NCI-H187 (cell line): ENCODE measurements at regions not wholly inside any gene's neighbourhood (a gene's known extent, or its start where the extent isn't known, plus 50 kb on each side); places are given as distances from the start of the nearest gene placed in this dataset.
"Not testable (repeated sequence)": the region's sequence is repeated elsewhere in the genome, so short reads cannot be mapped to it uniquely, and the experiment has no call there.

Source experiments
- DNase-seq, 2 experiments: peaks; one replicate each; lab custom pipeline; 2025; lab: John Stamatoyannopoulos, UW

DNA sequence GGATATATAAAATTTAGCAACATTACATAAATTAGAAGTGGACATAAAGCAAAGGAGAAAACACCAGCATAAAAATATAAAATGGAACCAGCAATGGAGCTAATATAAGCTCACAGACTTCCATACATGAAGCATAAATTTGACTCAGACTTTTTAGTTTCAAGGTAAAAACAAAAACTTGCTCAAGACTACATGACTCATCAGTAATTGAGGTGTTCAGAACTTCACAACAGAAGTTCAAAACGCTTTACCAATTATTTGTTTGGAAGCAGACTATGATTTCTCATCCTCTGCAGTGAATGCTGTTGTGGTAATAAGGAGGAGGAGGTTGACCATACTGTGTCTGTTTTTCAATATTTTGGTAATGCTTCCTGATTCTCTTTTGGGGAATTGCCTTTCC is 192.0 kb upstream of the MEIS1 start:
- DNase-seq, result not testable (repeated sequence)

GRCh38 chr2:66242099-66242789 is 192.7 kb upstream of the MEIS1 start:
- DNase-seq, result no peak

GRCh38 chr2:66240286-66240685 is 194.6 kb upstream of the MEIS1 start:
- DNase-seq, result no peak

DNA sequence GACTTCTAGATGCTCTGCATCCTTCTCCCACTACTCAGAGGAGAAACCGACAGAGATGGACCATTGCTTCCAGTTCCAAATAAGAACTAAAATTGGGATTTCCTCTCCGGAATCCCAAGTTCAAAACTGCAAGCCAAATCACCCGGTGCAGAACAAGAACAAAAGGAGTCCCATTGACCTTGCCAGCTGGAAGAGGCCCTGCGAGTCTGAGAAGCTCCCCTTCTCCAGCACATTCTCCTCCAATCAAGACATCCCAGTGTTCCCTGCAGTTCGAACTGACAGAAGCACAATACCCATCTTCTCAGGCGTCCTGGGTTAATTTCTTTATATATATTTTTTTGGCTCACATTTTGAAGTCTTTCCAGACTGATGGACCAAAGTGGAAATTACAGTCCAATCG is 195.3 kb upstream of the MEIS1 start:
- no peak for DNase-seq

DNA sequence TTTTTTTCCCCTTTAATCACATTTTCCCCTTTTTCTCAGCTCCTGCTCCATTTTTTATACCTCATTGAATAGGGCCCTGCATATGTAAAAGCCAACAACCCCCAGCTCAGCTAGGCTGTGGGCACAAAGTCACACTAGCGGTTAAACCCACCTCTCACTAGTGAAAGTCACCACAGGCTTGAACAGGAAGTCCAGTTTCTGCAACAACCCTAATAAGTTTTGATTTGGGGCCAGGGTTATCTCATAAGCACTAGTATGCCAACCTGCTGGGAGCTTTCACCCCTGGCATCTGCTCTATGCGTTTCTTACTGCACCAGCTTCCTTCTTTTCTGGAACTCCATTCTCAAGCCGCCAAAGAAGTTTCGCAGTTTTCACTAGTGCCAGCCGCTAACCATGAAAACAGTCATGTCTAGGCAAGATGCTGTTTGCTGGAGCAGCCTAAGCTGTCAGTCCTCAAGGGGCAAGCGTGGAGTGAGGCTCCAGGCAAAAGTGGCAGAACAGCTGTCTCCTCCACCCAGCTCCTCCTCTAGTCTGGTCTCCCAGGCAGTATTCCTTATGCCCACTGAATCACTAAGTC is 197.0 kb upstream of the MEIS1 start:
- DNase-seq, result no peak

GRCh38 chr2:66236816-66237802 is 197.8 kb upstream of the MEIS1 start:
- DNase-seq, result no peak

DNA sequence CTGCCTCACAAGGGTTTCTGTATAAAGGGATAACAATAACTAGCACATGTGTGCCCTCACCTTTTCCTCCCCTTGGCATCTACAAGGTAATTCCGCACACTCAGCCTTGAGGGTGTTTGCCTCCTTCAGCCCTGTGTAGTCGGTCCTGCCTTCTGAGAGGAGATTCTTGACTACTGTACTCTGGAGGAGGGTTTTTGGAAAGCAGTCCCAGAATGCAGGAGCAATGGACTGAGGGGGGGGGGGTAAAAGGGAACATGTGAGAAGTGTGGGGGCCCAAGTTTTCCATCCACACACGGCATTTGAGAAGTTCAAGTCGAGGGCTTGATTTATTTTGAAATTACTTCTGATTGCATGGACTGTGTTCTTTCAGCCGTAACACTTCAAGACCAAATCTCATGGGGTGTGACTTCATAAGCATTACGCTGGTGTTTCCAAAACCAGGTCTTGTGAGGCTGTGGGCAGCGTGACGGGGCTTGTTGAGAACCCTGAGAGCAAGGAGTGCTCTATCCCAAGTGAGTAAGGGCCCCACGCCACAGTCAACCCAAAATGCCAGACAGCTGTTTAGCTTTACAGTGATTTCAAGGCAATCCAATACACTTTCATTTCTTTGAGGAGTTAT is 198.7 kb upstream of the MEIS1 start:
- DNase-seq, result peak; percentile 46 to 63

DNA sequence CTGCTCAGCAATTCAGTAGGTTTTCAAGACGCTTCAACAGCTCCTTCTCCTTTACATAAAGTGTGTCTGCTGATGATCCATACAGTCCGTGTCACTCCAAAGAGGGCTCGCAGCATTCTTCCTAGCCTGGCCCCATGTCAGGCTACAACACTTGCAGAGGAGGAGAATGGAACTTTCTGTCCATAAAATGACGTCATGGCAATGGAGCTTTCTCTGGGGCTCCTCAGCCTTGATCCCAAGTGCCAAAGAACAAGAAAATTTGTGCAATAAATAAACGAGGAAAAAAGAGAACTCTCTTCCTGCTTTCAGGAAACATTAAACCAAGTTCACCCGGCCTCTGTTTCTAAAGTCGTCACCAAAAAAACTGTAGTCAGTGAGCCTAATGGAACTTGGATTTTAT is 199.5 kb upstream of the MEIS1 start:
- DNase-seq, result no peak

DNA sequence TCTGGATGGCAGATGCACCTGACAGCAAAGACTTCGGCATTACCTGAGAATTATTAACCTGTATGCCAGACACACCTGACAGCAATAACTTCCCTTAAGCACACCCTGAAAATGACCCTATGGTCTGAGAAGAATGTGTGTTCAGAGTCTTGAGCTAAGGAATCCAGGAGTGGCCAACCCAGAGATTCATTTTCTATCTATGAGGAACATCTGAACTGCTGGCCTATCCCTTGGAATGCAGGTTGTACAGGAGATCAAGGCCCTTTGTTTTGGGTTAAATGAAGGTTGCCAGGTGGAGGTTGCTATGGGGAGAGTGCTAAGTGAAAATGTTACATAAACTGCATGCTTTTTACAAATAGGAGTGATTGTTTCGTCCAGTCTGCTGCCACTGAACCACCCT is 200.9 kb upstream of the MEIS1 start:
- no peak for DNase-seq

- no peak for DNase-seq
Measured at GRCh38 chr2:66228128-66228547, 206.8 kb upstream of the MEIS1 start.

- DNase-seq, result no peak
Measured at GRCh38 chr2:66217039-66217585, 217.8 kb upstream of the MEIS1 start.

- no peak for DNase-seq
Measured at GRCh38 chr2:66212749-66213148, 222.2 kb upstream of the MEIS1 start.

- DNase-seq, result no peak
Measured at GRCh38 chr2:66202586-66202985, 232.3 kb upstream of the MEIS1 start.

DNA sequence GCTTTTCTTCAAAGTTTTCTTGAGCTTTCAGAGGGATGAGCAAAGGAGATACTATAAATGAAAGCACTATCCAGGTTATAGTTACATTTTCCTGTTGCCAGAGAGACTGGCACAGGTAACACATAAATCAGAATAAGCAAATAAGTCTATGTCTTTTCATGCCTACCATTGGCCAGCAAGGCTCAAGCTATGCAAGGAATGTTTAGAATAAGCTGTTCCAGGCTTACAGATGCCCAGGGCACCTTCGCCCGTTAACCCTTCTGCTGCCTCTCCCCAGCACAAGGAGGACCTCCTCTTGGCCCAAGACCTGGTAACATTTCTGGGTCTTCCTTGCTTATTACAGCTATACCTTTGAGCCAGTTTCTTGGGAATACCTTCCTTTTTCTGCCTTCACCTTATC is 233.7 kb upstream of the MEIS1 start:
- DNase-seq, result no peak

DNA sequence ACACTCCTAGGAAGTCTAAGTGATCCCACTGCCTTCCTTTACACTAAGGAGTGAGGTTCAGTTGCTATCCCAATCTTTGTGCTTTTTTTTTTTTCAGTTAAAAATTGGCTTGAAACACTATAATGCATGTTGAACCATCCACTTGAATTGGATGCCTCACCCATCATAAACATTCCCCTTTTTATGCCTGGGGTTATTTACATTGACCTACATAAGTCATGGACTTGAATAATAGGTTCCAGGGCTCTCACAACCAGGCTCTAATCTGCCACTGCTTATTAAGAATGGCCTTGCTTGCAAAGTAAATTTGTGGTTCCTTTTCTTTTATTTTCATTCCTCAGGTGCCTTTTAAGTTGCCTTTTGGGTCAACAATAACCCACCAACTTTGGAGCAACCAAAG is 236.1 kb upstream of the MEIS1 start:
- DNase-seq, result no peak

- no peak for DNase-seq
Measured at GRCh38 chr2:66192888-66193287, 242.0 kb upstream of the MEIS1 start.

- no peak for DNase-seq
Measured at GRCh38 chr2:66191311-66191710, 243.6 kb upstream of the MEIS1 start.

- no peak for DNase-seq
Measured at GRCh38 chr2:66189553-66189952, 245.4 kb upstream of the MEIS1 start.

DNA sequence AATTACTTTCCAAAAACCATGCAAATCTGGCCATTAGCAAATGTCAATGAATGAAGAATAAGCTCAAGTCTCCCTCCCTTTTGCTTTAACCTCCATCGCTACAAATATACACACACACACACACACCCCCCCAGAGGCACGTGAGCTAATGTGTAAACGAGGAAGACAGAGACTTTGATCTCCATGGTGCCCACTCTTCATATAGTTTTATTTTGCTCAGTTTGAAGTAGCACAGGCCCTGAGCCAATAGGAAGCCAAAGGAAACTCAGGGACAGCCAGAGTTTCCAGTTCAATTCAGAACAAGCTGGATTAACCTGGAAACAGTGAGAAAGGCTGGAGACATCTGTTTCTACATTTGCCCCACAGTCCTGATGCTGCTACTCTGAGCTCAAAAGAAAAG is 248.4 kb upstream of the MEIS1 start:
- no peak for DNase-seq

DNA sequence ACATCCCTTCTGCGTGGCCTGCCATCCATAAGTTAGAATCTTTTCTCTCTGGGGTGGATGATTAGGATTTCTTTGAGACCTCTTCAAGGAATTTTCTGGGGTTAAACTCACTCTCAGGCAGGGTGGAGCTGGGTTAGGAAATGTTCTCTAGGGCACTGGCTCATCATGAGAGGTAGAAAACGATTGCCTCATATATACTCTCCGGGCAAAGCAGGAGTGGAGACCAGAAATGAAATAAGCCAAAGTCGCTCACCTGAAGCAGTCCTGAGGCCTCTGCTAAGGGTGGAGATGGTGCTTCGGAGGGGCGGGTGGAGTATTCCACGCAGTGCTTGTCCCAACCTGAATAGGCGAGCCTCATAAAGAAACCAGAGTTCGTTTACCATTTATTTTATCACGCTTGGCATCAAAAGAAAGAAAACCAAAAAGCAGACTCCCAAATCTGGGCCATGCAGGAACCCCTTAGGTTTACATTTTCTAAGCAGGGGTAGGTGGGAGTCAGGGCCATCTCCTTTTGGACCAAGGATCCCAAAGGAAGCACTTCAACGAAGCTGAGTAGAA is 249.3 kb upstream of the MEIS1 start:
- DNase-seq, result no peak

DNA sequence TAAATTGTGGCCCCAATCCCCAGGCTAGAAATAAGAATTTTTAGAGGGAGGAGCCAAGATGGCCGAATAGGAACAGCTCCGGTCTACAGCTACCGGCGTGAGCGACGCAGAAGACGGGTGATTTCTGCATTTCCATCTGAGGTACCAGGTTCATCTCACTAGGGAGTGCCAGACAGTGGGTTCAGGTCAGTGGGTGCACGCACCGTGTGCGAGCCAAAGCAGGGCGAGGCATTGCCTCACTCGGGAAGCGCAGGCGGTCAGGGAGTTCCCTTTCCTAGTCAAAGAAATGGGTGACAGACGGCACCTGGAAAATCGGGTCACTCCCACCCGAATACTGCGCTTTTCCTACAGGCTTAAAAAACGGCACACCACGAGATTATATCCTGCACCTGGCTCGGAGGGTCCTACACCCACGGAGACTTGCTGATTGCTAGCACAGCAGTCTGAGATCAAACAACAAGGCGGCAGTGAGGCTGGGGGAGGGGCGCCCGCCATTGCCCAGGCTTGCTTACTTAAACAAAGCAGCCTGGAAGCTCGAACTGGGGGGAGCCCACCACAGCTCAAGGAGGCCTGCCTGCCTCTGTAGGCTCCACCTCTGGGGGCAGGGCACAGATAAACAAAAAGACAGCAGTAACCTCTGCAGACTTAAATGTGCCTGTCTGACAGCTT is 257.7 kb upstream of the MEIS1 start:
- not testable (repeated sequence) for DNase-seq
